GM03348 (cell line): ENCODE measurements at regions not wholly inside any gene's neighbourhood (a gene's known extent, or its start where the extent isn't known, plus 50 kb on each side); places are given as distances from the start of the nearest gene placed in this dataset.
A peak's percentile ranks its signal among the peaks of the same experiment; 100 is the strongest.

Experiments
- DNase-seq: peaks from one replicate; pipeline ENCODE4 v3.0.0; 2012; ENCODE audit warnings: low spot score

- no peak for DNase-seq
Observed at GRCh38 chr3:176794406-176794805, 402.9 kb downstream of the TBL1XR1 start.

- no peak for DNase-seq
Observed at GRCh38 chr3:176789947-176790346, 407.3 kb downstream of the TBL1XR1 start.

- DNase-seq = no peak
Observed at GRCh38 chr3:176789281-176789705, 408.0 kb downstream of the TBL1XR1 start.

- DNase-seq = no peak
Observed at GRCh38 chr3:176787506-176787905, 409.8 kb downstream of the TBL1XR1 start.

GRCh38 chr3:176785171-176785570 lies 412.1 kb downstream of the TBL1XR1 start:
- peak; percentile 13 for DNase-seq

GRCh38 chr3:176780766-176781165 lies 416.5 kb downstream of the TBL1XR1 start:
- no peak for DNase-seq

- DNase-seq = no peak
Observed at GRCh38 chr3:176776622-176777175, 420.6 kb downstream of the TBL1XR1 start.

- no peak for DNase-seq
Observed at GRCh38 chr3:176769547-176770190, 427.6 kb downstream of the TBL1XR1 start.

GRCh38 chr3:176767385-176767784 lies 429.9 kb downstream of the TBL1XR1 start:
- DNase-seq = peak; percentile 48

- no peak for DNase-seq
Observed at GRCh38 chr3:176766862-176767261, 430.4 kb downstream of the TBL1XR1 start.

- DNase-seq = no peak
Observed at GRCh38 chr3:176765382-176765900, 431.8 kb downstream of the TBL1XR1 start.

- DNase-seq = no peak
Observed at GRCh38 chr3:176759815-176760506, 437.3 kb downstream of the TBL1XR1 start.

GRCh38 chr3:176757429-176757828 lies 439.9 kb downstream of the TBL1XR1 start:
- DNase-seq = no peak

GRCh38 chr3:176755977-176756376 lies 441.3 kb downstream of the TBL1XR1 start:
- no peak for DNase-seq

- no peak for DNase-seq
Observed at GRCh38 chr3:176755552-176755951, 441.7 kb downstream of the TBL1XR1 start.

- no peak for DNase-seq
Observed at GRCh38 chr3:176741664-176742047, 455.6 kb downstream of the TBL1XR1 start.

GRCh38 chr3:176740906-176741663 lies 456.2 kb downstream of the TBL1XR1 start:
- no peak for DNase-seq

GRCh38 chr3:176739159-176739558 lies 458.1 kb downstream of the TBL1XR1 start:
- peak; percentile 18 for DNase-seq

- DNase-seq = no peak
Observed at GRCh38 chr3:176737480-176738110, 459.7 kb downstream of the TBL1XR1 start.

GRCh38 chr3:176734146-176734545 lies 463.1 kb downstream of the TBL1XR1 start:
- DNase-seq = no peak

GRCh38 chr3:176724394-176724759 lies 472.9 kb downstream of the TBL1XR1 start:
- DNase-seq = no peak

GRCh38 chr3:176723758-176724393 lies 473.4 kb downstream of the TBL1XR1 start:
- DNase-seq = no peak
